GM18519 (cell line): ENCODE measurements at regions not wholly inside any gene's neighbourhood (a gene's known extent, or its start where the extent isn't known, plus 50 kb on each side); places are given as distances from the start of the nearest gene placed in this dataset.
"Not testable (repeated sequence)": the region's sequence is repeated elsewhere in the genome, so short reads cannot be mapped to it uniquely, and the experiment has no call there.

ENCODE experiments used
- ATAC-seq: cut with Tn5 transposase; IDR thresholded peaks from one replicate; pipeline ENCODE4 v1.9.1; 2021; ENCODE audit warnings: mild to moderate bottlenecking, moderate library complexity; ENCODE audit not compliant: unreplicated experiment, low FRiP score

DNA sequence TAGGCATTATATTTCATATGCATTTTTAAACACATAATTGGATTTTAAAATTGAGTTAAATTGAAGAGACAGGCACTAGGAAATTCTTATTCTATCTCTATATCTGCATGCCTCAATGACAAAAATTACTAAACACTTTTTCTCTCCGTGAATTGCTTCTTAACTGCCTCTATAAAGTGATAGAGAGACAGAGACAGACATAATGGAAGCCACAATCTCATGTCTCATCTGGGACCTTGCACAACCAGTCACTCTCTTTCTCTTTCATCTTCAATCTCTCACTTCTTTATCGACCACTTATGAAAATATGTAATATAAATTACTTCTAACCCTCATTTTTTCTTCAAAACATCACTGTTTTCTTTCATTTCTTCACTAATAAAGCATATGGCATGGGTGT, 238.9 kb upstream of the ZNF804A start:
- ATAC-seq, result no peak

DNA sequence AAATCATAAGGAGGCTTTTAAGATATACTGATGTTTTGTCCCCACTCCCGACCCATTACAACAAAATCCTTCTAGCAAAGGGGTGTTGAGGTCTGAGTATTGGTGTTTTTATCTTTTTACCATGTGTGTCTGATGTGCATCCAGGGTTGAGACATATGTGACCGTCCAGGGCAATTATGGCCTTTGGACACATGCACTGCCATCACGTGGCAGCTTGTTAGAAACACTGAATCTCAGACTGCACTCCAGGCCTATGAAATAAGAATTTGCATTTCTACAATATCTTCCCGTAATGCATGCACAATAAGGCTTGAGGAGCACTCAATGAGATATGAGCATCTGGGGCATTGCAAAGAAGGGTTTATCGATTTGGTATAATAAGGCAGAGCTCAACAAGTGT, 235.1 kb upstream of the ZNF804A start:
- ATAC-seq, result no peak

DNA sequence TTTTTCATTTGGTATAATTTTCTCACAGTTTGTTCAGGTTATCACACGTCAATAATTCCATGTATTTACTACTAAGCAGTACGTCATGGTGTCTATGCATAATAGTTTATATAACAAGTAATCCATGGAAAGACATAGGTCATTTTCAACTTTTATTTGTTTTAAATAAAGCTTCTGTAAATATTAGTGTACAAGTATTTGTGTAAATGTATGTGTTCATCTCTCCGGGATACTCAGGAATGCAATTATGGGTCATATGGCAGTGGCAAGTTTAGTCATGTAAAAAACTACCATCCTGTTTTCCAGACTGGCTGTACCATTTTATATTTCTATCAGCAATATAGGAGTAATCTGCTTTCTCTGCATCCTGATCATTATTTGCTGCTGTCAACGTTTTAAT, 231.1 kb upstream of the ZNF804A start:
- no peak for ATAC-seq

DNA sequence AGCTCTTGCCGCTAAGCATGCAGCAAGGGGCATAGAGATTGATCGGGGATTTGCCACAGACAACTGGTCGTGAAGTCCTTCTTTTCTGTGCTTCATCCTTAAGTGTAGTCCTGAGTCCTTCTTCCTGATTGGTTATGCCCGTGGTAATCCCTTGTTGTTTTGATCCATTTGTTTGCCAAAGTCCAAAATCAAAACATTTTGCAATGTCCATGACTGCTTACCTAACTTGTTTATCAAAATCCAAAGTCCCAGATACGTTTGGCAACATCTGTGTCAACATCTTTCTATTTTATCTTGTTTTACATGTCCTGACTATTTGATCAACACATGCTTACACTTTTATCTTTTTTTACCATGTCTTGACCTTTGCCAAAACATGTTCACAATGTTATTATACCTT, 229.0 kb upstream of the ZNF804A start:
- ATAC-seq, result no peak

DNA sequence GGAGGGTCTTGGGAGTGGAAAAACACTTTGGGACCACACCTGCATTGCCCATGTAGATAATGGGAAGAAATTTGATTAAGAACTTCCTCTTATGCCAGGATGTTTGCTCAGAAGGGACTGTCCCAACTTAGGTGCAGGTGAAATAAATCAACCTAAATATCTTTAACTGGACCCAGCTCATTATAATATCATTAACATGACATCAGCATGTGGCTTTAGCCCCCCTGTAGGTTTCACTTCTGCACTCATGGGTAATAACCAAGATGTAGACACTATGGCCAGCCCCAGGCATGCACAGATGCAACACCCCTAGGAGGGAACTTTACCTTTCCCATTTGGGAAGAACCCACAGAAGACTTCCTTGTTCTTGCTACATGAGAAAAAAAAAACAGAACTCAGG, 227.4 kb upstream of the ZNF804A start:
- ATAC-seq, result no peak

DNA sequence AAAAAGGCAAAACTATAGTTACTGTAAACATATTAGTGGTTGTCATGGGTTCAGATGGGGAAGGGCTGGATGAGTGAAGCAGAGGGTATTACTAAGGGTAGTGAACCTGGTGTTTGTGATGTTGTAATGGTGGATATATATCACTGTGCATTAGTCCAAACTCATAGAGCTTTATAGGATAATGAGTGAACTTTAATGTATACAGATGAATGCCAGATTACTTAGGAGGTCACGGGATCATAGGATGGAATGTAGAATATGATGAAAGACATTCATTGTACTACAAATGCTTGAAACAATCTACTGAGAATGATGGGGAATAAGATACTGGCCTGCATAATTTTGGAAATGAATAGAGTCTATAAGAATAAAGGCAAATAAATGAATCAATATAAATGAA, 226.7 kb upstream of the ZNF804A start:
- ATAC-seq, result no peak

DNA sequence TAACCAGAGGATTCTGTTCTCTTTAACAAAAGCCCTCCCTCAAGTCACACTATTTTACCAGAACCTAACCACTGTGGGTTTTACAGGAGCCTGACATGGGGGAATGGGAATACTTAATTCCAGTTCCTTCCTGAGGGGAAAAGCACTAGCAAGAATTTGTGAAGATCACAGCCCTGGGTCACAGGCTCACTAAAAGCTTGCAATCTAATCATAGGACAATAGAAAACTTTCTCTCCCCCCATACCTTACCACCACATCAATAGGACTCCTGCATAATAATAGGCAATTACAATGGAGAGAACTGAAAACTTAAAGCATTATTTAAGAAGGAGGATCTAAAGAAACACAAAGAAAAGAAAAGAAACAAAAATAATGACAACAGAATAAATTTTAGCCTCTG, 225.8 kb upstream of the ZNF804A start:
- no peak for ATAC-seq

DNA sequence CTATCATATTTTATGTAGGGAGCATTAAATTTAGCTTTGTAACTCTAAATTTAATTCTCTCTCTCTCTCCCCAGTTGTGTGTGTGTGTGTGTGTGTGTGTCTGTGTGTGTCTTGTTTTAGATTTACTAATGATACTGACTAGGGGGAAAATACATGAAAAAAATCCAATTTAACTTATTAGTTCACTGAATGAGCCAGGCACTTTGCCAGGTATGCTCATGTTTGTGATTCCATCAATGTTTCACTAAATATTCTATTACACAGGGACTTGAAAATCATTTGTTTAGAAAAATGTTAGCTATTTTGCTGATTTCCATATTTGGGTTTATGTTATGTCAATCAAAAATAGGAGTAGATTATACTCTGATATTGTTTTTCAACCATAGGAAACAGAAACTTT, 203.7 kb upstream of the ZNF804A start:
- no peak for ATAC-seq

DNA sequence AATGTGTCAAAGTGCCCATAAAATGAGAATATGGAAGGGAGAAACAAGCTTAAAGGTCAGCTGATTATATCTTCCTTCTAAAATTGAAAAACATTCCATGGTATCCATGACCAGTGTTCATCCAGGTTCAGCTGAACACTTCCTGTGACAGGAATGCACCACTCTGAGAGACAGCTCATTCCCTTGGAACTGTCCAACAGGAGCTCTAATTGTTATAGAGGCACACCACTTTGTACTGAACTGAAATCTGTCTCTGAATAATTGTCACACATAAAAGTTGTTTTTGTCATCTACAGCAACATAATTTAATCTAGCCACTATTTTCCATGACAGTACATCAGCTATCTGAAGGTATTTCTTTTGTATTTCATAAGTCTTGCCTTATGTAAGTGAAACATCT, 195.9 kb upstream of the ZNF804A start:
- ATAC-seq, result no peak

DNA sequence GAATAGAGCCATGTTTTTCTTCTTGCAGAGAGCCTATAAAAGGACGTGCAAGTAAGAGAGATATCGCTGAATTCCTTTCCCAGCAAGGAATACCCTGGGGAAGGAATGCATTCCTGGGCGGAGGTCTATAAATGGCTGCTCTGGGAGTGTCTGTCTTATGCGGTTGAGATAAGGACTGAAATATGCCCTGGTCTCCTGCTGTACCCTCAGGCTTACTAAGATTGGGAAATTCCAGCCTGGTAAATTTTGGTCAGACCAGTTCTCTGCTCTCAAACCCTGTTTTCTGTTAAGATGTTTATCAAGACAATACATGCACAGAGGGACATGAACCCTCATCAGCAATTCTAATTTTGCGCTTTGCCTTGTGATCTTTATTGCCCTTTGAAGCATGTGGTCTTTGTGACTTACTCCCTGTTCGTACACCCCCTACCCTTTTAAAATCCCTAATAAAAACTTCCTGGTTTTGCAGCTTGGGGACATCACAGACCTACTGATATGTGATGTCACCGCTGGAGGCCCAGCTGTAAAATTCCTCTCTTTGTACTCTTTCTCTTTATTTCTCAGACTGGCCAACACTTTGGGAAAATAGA, 191.2 kb upstream of the ZNF804A start:
- ATAC-seq, result not testable (repeated sequence)

DNA sequence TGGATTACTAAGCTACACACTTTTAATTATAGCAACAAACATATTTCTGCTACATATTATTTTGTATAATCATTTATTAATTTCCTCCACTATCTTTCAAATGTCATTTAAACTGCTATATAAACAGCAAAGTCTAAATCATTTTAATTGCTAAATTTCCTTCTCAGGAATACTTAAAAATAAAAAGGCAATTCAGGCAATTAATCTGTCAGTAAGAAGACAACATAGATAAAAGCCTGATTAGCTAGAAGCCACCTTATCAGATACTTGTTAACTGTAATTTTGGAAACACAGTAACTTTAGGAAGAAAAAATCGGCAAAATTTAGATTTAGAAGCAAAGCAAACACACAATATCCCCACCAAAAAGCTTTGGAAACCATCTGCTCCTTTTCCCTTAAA, 188.2 kb upstream of the ZNF804A start:
- no peak for ATAC-seq

DNA sequence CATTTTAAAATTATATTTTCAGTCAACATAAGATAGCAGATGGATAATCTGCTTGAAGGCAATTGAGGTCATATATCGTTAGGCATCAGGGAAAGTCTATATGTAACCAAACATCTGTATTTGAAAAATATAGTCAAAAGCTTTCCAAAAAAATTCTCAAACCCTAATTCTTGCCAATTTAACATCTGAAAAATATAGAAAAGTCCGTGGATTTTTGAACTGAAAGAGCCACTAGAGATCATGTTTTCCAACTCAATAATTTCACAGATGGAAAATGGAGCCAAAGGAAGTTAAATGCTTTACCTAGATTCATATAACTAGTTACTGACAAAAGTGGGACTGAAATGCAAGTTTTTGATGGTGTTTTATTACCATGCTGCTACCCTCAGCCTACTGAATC, 185.1 kb upstream of the ZNF804A start:
- ATAC-seq, result no peak

DNA sequence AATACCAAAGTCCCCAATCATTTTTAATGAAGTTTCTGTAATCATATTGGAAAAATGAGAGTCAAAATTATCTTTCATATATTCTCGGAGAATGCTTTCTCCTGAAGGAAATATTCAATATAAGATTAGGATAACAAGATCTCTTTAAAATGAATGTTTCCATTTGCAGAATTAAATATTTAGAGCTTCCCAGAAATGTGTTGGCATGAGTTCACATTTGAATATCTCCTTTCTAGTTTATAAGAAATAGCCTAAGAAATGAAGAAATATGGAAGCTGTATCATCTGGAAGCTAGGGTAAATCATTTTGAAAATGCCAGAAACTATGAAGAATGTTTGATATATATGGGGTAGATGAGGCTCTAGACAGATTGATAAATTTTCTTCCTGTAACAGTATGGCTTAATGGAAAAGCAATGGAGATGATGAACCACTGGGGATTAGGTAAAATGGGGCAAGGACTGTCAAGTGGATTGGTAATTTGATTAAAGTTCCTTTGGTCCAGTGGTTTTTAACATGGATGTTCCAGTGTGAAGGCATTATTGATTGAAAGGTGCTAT, 184.6 kb upstream of the ZNF804A start:
- no peak for ATAC-seq

DNA sequence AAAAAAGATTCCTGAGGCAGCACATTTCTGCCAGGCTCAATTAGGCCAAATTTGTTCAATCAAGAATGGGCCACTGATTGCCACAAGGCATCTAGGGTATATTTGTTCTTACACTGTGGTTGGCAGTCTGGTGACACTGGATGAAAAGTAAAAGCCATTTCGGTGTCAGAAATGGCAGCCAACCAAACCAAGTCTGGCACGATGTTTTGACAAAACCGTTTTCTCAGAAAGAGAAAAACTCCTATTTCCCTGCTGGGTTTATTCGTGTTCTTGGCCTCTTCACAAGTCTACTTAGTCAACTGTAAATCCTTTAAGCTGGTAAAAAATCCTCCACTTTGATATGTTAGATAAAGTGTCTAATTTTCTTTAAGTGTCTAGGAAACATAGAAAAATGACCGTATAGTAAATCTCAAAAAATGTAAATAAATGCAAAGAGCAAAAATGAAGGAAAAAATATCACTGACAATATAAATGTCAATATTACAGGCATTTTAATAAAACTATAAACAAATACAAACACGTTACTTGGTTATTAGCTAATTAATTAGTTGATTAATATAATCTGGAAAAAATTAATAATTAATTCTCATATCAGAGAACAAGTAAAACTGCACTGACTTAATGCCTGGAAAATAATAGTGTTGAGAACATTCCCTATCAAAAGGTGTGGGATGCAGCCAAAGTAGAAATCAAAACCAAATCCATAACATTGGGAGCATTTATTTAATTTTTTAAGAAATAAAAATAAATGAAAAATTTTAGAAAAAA, 182.0 kb upstream of the ZNF804A start:
- no peak for ATAC-seq

DNA sequence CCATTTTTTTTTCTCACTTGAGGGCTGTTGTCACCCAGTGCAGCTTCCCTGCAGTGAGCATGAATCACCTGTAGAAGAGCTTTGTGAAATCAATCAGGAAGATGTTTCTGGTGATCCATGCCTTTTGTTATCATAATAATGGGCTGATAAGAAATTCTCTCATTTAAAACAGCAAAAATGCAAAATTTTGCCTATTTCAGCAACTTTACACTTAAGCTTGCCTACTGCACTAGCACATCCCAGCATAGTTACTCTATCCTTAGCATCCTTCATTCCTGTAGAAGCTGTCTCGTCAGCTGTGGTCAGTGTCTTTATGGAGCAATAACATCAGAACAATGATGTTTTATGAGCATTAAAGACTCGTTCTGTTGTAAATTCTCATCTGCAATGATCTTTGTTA, 178.6 kb upstream of the ZNF804A start:
- ATAC-seq, result no peak

DNA sequence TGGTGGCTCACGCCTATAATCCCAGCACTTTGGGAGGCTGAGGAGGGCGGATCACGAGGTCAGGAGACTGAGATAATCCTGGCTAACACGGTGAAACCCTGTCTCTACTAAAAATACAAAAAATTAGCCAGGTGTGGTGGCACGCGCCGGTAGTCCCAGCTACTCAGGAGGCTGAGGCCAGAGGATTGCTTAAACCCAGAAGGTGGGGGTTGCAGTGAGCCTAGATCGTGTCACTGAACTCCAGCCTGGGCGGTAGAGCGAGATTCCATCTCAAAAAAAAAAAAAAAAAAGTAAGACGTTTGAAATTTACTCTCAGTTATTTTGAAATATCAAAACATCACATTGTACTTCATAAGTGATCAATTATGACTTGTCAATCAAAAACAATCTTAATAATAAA, 176.9 kb upstream of the ZNF804A start:
- ATAC-seq, result not testable (repeated sequence)

DNA sequence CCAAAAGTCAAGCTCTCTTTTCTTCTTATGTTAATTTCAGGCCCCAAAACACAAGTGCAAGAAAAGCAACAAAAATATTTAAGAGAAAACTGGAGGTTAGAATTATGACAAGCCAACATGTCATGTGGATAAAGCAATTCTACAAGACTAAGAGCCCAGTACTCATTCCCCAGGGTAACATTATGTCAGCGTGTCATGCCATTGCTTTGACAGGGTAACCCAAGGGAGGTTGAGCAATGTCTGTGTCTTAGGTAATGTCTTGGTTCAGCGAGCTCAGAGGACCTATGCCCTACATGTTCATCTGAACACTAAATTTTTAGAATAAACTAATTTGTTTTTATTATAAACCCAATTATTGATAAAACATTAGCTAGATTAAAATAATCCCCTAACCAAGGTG, 173.2 kb upstream of the ZNF804A start:
- no peak for ATAC-seq

DNA sequence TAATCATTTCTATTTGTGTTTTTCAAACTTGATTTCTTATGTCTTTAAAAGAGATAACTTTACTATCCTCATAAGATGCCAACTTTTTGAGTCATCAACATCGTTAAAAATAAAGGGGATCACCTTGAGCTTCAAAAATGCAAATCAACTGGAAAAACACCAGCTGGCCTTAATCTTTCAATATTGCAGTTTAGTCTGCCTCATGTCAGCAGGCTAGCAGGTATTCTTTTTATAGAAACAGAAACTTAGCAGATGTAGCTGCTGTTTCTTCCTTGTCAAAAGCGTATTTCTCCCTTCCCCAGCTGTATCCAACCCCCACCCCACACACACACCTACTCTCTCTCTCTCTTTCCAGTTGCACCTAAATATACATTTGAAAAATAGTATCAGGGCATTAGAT, 154.1 kb upstream of the ZNF804A start:
- ATAC-seq, result peak; percentile 95

DNA sequence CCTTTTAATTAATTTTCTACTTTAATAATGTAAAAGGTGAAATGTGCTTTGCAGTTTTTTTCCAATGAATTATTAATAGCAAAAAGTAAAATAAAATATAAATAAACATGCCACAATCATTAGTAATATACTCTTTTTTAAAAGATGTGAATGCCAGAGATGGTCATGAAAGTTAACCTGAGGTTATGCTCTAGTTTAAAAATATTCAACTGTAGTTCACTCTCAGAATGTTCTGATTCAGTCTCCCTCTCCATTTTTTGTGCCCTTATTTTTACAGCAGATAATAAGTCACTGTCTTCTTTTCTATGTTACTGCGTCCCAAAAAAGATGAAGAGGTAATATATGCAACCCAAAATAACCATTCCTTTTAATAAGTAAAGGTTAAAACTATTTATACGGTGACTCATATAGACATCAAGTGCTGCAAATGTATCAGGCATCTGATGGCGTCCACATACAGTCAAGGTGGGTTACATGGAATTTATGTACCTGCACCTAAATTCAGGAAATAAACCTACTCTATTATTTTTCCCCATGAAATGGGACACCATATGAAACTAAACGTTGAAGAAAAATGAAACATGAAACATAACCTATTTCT, 153.6 kb upstream of the ZNF804A start:
- peak; percentile 29 for ATAC-seq

DNA sequence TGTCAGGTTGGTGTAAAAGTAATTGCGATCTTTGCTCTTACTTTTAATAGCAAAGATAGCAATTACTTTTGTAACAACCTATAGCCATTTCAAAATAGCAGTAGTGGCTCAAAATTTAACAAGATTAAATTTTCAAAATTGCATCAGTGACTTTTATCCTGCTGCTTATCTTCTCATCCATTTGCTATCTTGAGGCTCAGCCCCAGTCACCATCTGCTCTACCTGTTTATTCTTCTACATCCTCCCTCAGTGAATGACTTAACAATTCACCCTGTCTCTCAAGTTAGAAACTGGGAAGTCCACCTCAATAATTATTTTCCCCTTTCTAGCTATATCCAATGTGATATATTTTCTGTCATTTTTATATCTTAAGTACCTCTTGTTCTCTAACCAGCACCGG, 148.6 kb upstream of the ZNF804A start:
- ATAC-seq, result no peak

DNA sequence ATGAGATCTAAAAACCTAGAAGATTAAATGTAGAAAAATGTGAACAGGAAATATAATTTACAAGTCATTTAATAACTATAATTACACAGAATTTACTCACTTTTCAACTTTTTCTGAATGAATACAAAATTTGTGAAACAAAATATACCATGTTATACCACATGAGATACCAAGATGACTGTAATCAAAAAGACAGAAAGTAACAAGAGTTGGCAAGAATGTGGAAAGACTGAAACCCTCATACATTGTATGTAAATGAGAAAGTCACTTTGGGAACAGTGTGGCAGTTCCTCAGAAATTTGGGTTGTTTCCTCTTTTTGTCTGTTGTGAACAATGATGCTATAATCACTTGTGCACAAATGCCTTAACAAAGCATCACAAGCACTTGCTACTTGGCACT, 145.4 kb upstream of the ZNF804A start:
- ATAC-seq, result peak; percentile 59

DNA sequence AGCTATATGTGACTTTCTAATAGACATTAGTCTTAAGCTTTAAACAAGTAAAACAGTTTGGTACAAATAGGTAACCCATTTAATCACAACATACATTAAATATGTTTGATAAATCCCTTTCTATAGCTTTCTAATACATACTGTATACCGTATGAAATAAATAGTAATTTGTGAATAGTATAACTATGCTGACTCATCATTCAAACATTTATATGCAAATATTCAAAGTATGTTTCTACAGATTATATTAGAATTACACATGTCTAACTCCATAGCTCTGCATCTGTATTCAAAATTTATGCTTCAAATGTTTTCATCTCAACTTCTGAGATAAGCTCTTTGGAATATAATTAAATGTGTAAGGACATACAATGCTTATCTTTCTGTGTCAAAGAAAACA, 142.7 kb upstream of the ZNF804A start:
- ATAC-seq, result no peak
